HCT116 (cell line): ENCODE measurements at regions not wholly inside any gene's neighbourhood (a gene's known extent, or its start where the extent isn't known, plus 50 kb on each side); places are given as distances from the start of the nearest gene placed in this dataset.

ENCODE experiments used
- ATAC-seq: fragments of 200-7000 bp; cut with Tn5 transposase; 2 replicates; pipeline ENCODE4 v1.9.1; 2020; ENCODE audit warnings: mild to moderate bottlenecking, moderate library complexity
- BruUV-seq: library from RNA; stranded (reverse); fragments of 400-500 nt; replicated peaks from 2 replicates; lab custom pipeline; 2021; lab: Mats Ljungman, UMichigan
- CTCF ChIA-PET: fragments of 300-600 bp; sonication (Branson Sonifier 250); formaldehyde crosslinking; loops from one replicate; lab custom pipeline; 2021; ENCODE audit warnings: antibody characterized with exemption; lab: Charles Lee
- POLR2A ChIA-PET: fragments of 300-600, 350-600 bp; sonication (Branson Sonifier 250); formaldehyde crosslinking; loops from one replicate; lab custom pipeline; 2021; ENCODE audit warnings: antibody characterized with exemption; lab: Charles Lee
- RAD21 ChIA-PET, 2 experiments: fragments of 300-600 bp; sonication (Branson Sonifier 250); formaldehyde crosslinking; loops; one replicate each; lab custom pipeline; 2023; ENCODE audit warnings: low total read pairs in 2 of 2; ENCODE audit not compliant: uncharacterized antibody in 2 of 2, unreplicated experiment in 2 of 2, low non-redundant PET in 1 of 2; lab: Charles Lee
- DNase-seq: peaks from one replicate; pipeline ENCODE4 v3.0.0-alpha.2; 2010; ENCODE audit warnings: low read depth, low spot score
- H2AFZ ChIP-seq: fragments of 200-600 bp; shearing (Covaris generic), sonication (generic); 2 replicates; pipeline ENCODE4 v1.6.1; 2017; ENCODE audit warnings: low read depth, mixed run types, mixed read lengths, antibody characterized with exemption, low read length; ENCODE audit not compliant: poor library complexity, severe bottlenecking
- H3K27ac ChIP-seq: 2 replicates; pipeline ENCODE4 v1.5.1; 2012; ENCODE audit warnings: low read depth, low read length
- H3K27me3 ChIP-seq: fragments of 200-600 bp; sonication (generic); 2 replicates; pipeline ENCODE4 v1.6.1; 2016; ENCODE audit warnings: mixed run types, low read length, mixed read lengths; ENCODE audit not compliant: insufficient read depth
- H3K36me3 ChIP-seq, 2 experiments: fragments of 200-500 bp in 1 of 2; fragments of 200-600 bp in 1 of 2; sonication (Bioruptor generic) in 1 of 2; sonication (generic) in 1 of 2; 2 replicates each; pipeline versions ENCODE4 v1.5.1 to v1.6.1; 2014 to 2016; ENCODE audit warnings: low read length in 2 of 2, inconsistent platforms in 1 of 2, mixed read lengths in 1 of 2, mixed run types in 1 of 2; ENCODE audit not compliant: insufficient read depth in 2 of 2, control insufficient read depth in 1 of 2
- H3K4me1 ChIP-seq, 2 experiments: fragments of 200-600 bp in 1 of 2; sonication (generic) in 1 of 2; 2 replicates each; pipeline versions ENCODE4 v1.5.1 to v1.6.1; 2012 to 2017; ENCODE audit warnings: low read length in 2 of 2, inconsistent platforms in 1 of 2, mild to moderate bottlenecking in 1 of 2, mixed read lengths in 1 of 2, mixed run types in 1 of 2, moderate library complexity in 1 of 2; ENCODE audit not compliant: insufficient read depth in 2 of 2, control insufficient read depth in 1 of 2
- H3K4me2 ChIP-seq: fragments of 200-600 bp; sonication (generic); 2 replicates; pipeline ENCODE4 v1.6.1; 2017; ENCODE audit warnings: mixed run types, low read length, mixed read lengths
- H3K4me3 ChIP-seq, 2 experiments: fragments of 200-600 bp in 1 of 2; sonication (generic) in 1 of 2; replicated peaks in 1 of 2; 2 replicates each; pipeline ENCODE4 v1.5.1; 2011 to 2016; ENCODE audit warnings: low read length in 2 of 2, control low read depth in 1 of 2, low read depth in 1 of 2, mild to moderate bottlenecking in 1 of 2, mixed read lengths in 1 of 2, mixed run types in 1 of 2
- H3K79me2 ChIP-seq: fragments of 200-600 bp; sonication (generic); 2 replicates; pipeline ENCODE4 v1.6.1; 2017; ENCODE audit warnings: mild to moderate bottlenecking, mixed run types, low read length, moderate library complexity, mixed read lengths; ENCODE audit not compliant: insufficient read depth
- H3K9ac ChIP-seq: fragments of 200-600 bp; sonication (generic); 2 replicates; pipeline ENCODE4 v1.6.1; 2016; ENCODE audit warnings: low read length, mixed read lengths
- H3K9me2 ChIP-seq: fragments of 200-600 bp; sonication (generic), shearing (Covaris generic); 2 replicates; pipeline ENCODE4 v1.6.1; 2017; ENCODE audit warnings: mixed run types, mild to moderate bottlenecking, moderate library complexity; ENCODE audit not compliant: insufficient read depth
- H3K9me3 ChIP-seq, 2 experiments: fragments of 200-500 bp in 1 of 2; fragments of 200-600 bp in 1 of 2; sonication (Bioruptor generic) in 1 of 2; sonication (generic) in 1 of 2; 2 replicates each; pipeline ENCODE4 v1.6.1; 2014 to 2017; ENCODE audit warnings: low read length in 2 of 2, mixed read lengths in 2 of 2, inconsistent platforms in 1 of 2, low read depth in 1 of 2, mild to moderate bottlenecking in 1 of 2, mixed run types in 1 of 2, moderate library complexity in 1 of 2; ENCODE audit not compliant: control insufficient read depth in 1 of 2, insufficient read depth in 1 of 2
- H4K20me1 ChIP-seq: fragments of 200-600 bp; sonication (generic), shearing (Covaris generic); 2 replicates; pipeline ENCODE4 v1.6.1; 2017; ENCODE audit warnings: mixed run types, mild to moderate bottlenecking, moderate library complexity; ENCODE audit not compliant: insufficient read depth
- ELF1 ChIP-seq: IDR thresholded peaks from 2 replicates; pipeline ENCODE4 v1.6.1; 2012; ENCODE audit warnings: low read depth, borderline replicate concordance
- EZH2phosphoT487 ChIP-seq: fragments of 200-600 bp; IDR thresholded peaks from 2 replicates; pipeline ENCODE4 v1.6.1; 2018; ENCODE audit warnings: antibody characterized with exemption, borderline replicate concordance
- FOSL1 ChIP-seq: IDR thresholded peaks from 2 replicates; pipeline ENCODE4 v1.6.1; 2012; ENCODE audit warnings: low read depth
- JUND ChIP-seq: IDR thresholded peaks from 2 replicates; pipeline ENCODE4 v1.6.1; 2012
- POLR2AphosphoS5 ChIP-seq: IDR thresholded peaks from 2 replicates; pipeline ENCODE4 v1.6.1; 2011; ENCODE audit warnings: mild to moderate bottlenecking, low read depth, low read length, moderate library complexity
- RAD21 ChIP-seq: IDR thresholded peaks from 2 replicates; pipeline ENCODE4 v1.6.1; 2012; ENCODE audit warnings: low read depth, mild to moderate bottlenecking
- REST ChIP-seq: IDR thresholded peaks from 2 replicates; pipeline ENCODE4 v1.6.1; 2012; ENCODE audit warnings: low read depth
- SIN3A ChIP-seq: IDR thresholded peaks from 2 replicates; pipeline ENCODE4 v1.6.1; 2012; ENCODE audit warnings: low read depth
- SP1 ChIP-seq: IDR thresholded peaks from 2 replicates; pipeline ENCODE4 v1.6.1; 2012; ENCODE audit warnings: low read depth
- SRF ChIP-seq: IDR thresholded peaks from 2 replicates; pipeline ENCODE4 v1.6.1; 2012; ENCODE audit warnings: low read depth
- TCF7L2 ChIP-seq: IDR thresholded peaks from 2 replicates; pipeline ENCODE4 v1.7.0; 2011; ENCODE audit warnings: borderline replicate concordance, inconsistent platforms; ENCODE audit not compliant: insufficient read depth, insufficient read length; ENCODE audit errors: extremely low read depth
- YY1 ChIP-seq: IDR thresholded peaks from 2 replicates; pipeline ENCODE4 v1.6.1; 2011; ENCODE audit warnings: low read length, low read depth, moderate library complexity, mild to moderate bottlenecking; ENCODE audit not compliant: insufficient replicate concordance; ENCODE audit errors: extremely low read depth
- ZBTB33 ChIP-seq: IDR thresholded peaks from 2 replicates; pipeline ENCODE4 v1.6.1; 2011; ENCODE audit warnings: mild to moderate bottlenecking, low read length, moderate library complexity; ENCODE audit not compliant: insufficient replicate concordance; ENCODE audit errors: extremely low read depth
- ZFX ChIP-seq: fragments of 450-650 bp; IDR thresholded peaks from 2 replicates; pipeline ENCODE4 v1.6.1; 2017
- ZNF274 ChIP-seq: fragments of 200-500 bp; sonication (Bioruptor generic); IDR thresholded peaks from 2 replicates; pipeline ENCODE4 v1.6.1; 2014; ENCODE audit warnings: mild to moderate bottlenecking, low read depth, low read length, inconsistent platforms
- intact Hi-C: fragments of 100-400 bp; cut with micrococcal nuclease; formaldehyde crosslinking; loops from 2 replicates; pipeline ENCODE4 v1.10.0; 2022

GRCh38 chr9:24614070-24614469 is 68.4 kb upstream of the IZUMO3 start:
- no TSS peak for BruUV-seq
- Histone ChIP-seq H4K20me1 (no peaks in the 10 kb centered on the region), H3K9me2 (no peaks in the 10 kb centered on the region), H3K79me2 (no peaks in the 10 kb centered on the region), H3K4me2 (no peak overlapping the region), H3K36me3 (no peaks in the 10 kb centered on the region), H3K27ac (no peak overlapping the region), H3K4me3 (no peak overlapping the region), H3K9ac (no peak overlapping the region), H3K4me1 (no peaks in the 10 kb centered on the region), H2AFZ (no peak overlapping the region), H3K27me3 (no peaks in the 10 kb centered on the region), H3K9me3 (peaks cover 3 to 4% of the 10 kb centered on the region in 2 experiments; a peak in 2 of 4 replicates)
- ATAC-seq: no peak
- no peak for DNase-seq
- POLR2A ChIA-PET: no interaction called here
- RAD21 ChIA-PET: no interaction called here
- CTCF ChIA-PET: no interaction called here
- intact Hi-C loops: no loop called here
- no peak for TF ChIP-seq TCF7L2
- no peak for TF ChIP-seq FOSL1
- no peak for TF ChIP-seq YY1
- TF ChIP-seq POLR2AphosphoS5: no peak
- no peak for TF ChIP-seq SIN3A
- TF ChIP-seq ELF1: no peak
- TF ChIP-seq SP1: no peak
- TF ChIP-seq EZH2phosphoT487: no peak
- no peak for TF ChIP-seq ZNF274
- no peak for TF ChIP-seq ZFX
- no peak for TF ChIP-seq REST
- TF ChIP-seq ZBTB33: no peak
- no peak for TF ChIP-seq JUND
- no peak for TF ChIP-seq SRF
- no peak for TF ChIP-seq RAD21
